ENCODE measurements at regions not wholly inside any gene's neighbourhood (a gene's known extent, or its start where the extent isn't known, plus 50 kb on each side); places are given as distances from the start of the nearest gene placed in this dataset.
"Not testable (repeated sequence)": the region's sequence is repeated elsewhere in the genome, so short reads cannot be mapped to it uniquely, and the experiment has no call there.

DNA sequence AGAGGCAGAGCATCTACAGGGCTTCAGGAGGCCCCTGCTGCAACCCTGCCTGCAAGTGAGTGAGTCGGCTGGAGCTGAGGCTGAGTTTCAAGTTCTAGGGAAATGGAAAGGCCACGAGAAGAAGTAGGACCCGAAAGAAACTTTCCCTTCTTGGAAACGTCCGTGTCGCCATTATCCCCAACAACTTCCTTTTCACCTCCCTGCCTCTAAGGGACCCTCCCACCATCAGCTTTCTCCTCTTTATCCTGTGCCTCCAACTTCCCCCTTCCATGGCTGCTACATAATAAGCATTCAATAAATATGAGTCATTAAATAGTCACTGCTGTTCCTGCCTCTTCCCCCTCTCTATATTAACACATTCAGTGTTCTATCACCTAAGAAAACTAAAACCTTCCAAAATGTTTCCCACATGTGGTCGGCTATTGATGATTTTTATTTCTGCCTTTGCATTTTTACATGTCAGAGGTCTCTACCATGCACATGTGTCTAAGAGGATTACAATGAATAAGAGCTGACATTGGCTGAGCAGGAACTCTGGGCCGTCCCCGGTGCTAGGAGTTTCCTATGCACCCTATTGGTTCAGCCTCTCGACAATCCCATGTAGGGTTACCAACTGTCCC, 115.9 kb upstream of the TNRC6C start:
- H3K27me3 Mint-ChIP-seq, result peaks cover 4% of the 10 kb centered on the region
- TF ChIP-seq, protein P1, sequence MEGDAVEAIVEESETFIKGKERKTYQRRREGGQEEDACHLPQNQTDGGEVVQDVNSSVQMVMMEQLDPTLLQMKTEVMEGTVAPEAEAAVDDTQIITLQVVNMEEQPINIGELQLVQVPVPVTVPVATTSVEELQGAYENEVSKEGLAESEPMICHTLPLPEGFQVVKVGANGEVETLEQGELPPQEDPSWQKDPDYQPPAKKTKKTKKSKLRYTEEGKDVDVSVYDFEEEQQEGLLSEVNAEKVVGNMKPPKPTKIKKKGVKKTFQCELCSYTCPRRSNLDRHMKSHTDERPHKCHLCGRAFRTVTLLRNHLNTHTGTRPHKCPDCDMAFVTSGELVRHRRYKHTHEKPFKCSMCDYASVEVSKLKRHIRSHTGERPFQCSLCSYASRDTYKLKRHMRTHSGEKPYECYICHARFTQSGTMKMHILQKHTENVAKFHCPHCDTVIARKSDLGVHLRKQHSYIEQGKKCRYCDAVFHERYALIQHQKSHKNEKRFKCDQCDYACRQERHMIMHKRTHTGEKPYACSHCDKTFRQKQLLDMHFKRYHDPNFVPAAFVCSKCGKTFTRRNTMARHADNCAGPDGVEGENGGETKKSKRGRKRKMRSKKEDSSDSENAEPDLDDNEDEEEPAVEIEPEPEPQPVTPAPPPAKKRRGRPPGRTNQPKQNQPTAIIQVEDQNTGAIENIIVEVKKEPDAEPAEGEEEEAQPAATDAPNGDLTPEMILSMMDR (conservative IDR thresholded peaks at IDR 0.05), result no peak
- no peak for DNase-seq (ENCODE audit: extremely low spot score, unreplicated experiment)
- H3K27ac Mint-ChIP-seq, result no peak overlapping the region
- no peaks in the 10 kb centered on the region for H3K9me3 Mint-ChIP-seq
- no peak overlapping the region for H3K4me3 Mint-ChIP-seq
- peaks cover 20% of the 10 kb centered on the region for H3K4me1 Mint-ChIP-seq (ENCODE audit: unreplicated experiment)
- no peaks in the 10 kb centered on the region for H3K36me3 Mint-ChIP-seq

DNA sequence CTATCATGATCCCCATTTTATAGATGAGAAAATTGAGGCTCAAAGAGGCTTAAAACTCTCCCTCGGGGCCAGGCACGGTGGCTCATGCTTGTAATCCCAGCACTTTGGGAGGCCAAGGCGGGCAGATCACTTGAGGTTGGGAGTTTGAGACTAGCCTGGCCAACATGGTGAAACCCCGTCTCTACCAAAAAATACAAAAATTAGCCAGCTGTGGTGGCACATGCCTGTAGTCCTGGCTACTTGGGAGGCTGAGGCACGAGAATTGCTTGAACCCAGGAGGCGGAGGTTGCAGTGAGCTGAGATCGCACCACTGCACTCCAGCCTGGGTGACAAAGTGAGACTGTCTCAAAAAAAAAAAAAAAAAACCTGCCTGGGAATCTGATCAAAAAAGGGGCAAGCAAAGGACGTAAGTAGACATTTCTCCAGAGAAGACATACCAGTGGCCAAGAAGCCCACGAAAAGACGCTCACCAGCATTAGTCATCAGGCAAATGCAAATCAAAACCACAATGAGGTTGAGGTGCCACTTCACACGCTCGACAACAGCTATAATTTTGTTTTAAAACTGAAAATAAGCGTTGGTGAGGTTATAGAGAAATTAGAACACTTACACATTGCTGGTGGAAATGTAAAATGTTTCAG, 115.1 kb upstream of the TNRC6C start:
- H3K9me3 Mint-ChIP-seq; H3K27me3 Mint-ChIP-seq; H3K4me3 Mint-ChIP-seq; H3K36me3 Mint-ChIP-seq; DNase-seq (ENCODE audit: extremely low spot score, unreplicated experiment); H3K27ac Mint-ChIP-seq: not testable (repeated sequence)
- H3K4me1 Mint-ChIP-seq (ENCODE audit: unreplicated experiment), result peaks cover 20% of the 10 kb centered on the region

DNA sequence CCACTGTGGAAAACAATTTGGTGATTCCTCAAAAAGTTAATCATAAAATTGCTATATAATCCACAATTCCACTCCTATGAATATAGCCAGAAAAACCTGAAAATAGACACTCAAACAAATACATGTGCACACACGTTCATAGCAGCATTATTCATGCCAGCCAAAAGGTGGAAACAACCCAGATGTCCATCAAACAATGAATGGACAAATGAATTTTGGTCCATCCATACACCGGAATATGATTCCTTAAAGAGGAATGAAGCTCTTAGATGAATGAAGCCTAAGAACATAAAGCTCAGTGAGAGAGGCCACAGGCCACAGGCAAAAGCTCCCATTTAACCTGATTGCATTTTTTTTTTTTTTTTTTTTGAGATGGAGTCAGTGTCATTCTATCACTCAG, 114.6 kb upstream of the TNRC6C start:
- Mint-ChIP-seq H3K4me1 (ENCODE audit: unreplicated experiment) (peaks cover 20% of the 10 kb centered on the region), H3K27me3 (peaks cover 4% of the 10 kb centered on the region), H3K4me3 (no peak overlapping the region), H3K9me3 (no peaks in the 10 kb centered on the region), H3K27ac (no peak overlapping the region), H3K36me3 (no peaks in the 10 kb centered on the region)
- TF ChIP-seq, protein P1 (conservative IDR thresholded peaks at IDR 0.05), result no peak
- no peak for DNase-seq (ENCODE audit: extremely low spot score, unreplicated experiment)

DNA sequence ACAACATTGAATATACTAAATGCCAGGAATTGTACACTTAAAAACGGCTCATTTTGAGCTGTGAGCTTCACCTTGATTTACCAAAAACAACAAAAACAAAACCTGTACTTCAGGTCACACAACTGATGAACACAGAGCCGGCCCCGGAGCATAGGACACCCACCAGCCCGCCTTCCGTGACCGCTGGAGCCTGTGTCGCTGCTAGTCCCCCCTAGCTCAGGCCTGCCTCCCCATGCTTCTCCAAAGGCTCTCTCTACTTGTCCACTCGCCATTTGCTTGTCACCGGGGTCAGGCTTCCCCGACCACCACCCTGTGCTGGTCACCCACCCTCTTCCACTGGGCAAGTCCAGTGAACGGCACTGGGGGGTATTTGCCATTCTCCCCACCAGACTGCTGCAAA, 113.8 kb upstream of the TNRC6C start:
- Mint-ChIP-seq H3K9me3 (no peaks in the 10 kb centered on the region), H3K36me3 (no peaks in the 10 kb centered on the region), H3K4me1 (ENCODE audit: unreplicated experiment) (peaks cover 13% of the 10 kb centered on the region), H3K27me3 (peaks cover 4% of the 10 kb centered on the region), H3K4me3 (no peak overlapping the region), H3K27ac (no peak overlapping the region)
- TF ChIP-seq, protein P1 (conservative IDR thresholded peaks at IDR 0.05), result no peak
- no peak for DNase-seq (ENCODE audit: extremely low spot score, unreplicated experiment)

DNA sequence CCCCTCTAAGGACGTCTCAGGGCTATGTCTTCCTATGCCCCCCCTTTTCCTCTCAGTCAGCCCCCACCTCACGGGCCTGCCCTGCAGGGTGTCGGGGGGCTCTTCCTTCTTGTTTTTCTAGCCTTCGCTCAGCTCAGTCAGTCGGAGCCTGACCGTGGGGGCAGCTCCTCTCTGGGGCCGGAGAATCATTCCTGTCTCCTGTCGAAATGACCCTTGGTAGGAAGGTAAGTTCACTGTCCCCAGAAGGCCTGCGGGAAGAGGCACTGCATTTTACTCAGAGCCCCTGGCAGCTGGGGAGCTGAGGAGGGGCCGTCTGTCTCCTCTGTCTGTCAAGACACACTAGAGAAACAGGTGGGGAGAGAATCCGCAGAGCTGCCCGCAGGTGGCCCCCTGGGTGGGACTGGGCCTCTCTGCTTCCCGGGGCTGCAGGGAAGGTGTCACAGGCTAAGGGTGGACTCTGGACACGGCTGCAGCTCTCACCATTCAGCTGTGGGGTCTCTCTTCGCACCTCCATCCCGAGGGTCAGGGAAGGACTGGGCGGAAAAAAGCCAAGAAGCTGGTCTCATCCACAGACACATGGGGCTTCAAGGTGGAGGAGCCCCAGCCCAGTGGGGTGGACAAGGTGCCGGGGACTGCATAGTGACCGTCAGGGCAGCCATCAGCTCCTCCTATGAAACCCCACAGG, 112.8 kb upstream of the TNRC6C start:
- DNase-seq (ENCODE audit: extremely low spot score, unreplicated experiment), result no peak
- H3K27ac Mint-ChIP-seq, result no peak overlapping the region
- no peaks in the 10 kb centered on the region for H3K9me3 Mint-ChIP-seq
- peaks cover 5% of the 10 kb centered on the region for H3K4me1 Mint-ChIP-seq (ENCODE audit: unreplicated experiment)
- no peak overlapping the region for H3K4me3 Mint-ChIP-seq
- no peaks in the 10 kb centered on the region for H3K36me3 Mint-ChIP-seq
- H3K27me3 Mint-ChIP-seq, result peaks cover 4% of the 10 kb centered on the region
- TF ChIP-seq, protein P1 (conservative IDR thresholded peaks at IDR 0.05), result no peak

DNA sequence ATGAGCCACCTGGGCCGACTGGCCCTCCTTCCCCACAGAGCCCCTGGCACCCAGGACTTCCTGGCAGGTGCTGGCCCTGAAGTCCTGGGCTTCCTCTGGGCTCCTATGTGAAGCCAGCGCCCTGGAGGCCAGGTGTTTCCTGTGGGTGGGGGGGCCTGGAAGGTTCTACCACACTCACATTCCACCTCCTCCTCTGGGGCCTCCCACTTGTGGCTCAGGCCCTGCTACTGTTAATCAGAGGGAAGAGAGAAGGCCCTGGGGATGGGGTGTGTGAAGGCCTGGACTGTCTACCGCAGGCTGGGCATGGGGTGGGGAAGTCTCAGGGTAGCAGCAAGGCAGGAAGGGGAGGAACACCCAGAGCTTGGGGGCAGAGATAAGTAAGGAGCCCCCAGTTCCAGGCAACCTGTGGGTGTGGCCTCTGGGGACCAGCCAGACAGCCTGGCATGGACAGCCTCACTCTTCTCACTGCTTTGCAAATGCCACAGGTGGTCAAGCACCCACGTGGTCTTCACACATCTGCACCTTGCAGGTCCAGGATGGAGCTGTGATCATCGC, 111.9 kb upstream of the TNRC6C start:
- Mint-ChIP-seq H3K4me3 (no peak overlapping the region), H3K27ac (no peak overlapping the region), H3K9me3 (no peaks in the 10 kb centered on the region), H3K27me3 (peaks cover 4% of the 10 kb centered on the region), H3K36me3 (no peaks in the 10 kb centered on the region), H3K4me1 (ENCODE audit: unreplicated experiment) (peaks cover 5% of the 10 kb centered on the region)
- DNase-seq (ENCODE audit: extremely low spot score, unreplicated experiment), result no peak
- TF ChIP-seq, protein P1 (conservative IDR thresholded peaks at IDR 0.05), result no peak
